SIG-M5 treated with dmso at 0.1 percent for 504 hours (cell line): ENCODE measurements at regions not wholly inside any gene's neighbourhood (a gene's known extent, or its start where the extent isn't known, plus 50 kb on each side); places are given as distances from the start of the nearest gene placed in this dataset.
"Not testable (repeated sequence)": the region's sequence is repeated elsewhere in the genome, so short reads cannot be mapped to it uniquely, and the experiment has no call there.

Source experiments
- DNase-seq: peaks from one replicate; lab custom pipeline; 2025; ENCODE audit not compliant: unreplicated experiment; lab: John Stamatoyannopoulos, UW

DNA sequence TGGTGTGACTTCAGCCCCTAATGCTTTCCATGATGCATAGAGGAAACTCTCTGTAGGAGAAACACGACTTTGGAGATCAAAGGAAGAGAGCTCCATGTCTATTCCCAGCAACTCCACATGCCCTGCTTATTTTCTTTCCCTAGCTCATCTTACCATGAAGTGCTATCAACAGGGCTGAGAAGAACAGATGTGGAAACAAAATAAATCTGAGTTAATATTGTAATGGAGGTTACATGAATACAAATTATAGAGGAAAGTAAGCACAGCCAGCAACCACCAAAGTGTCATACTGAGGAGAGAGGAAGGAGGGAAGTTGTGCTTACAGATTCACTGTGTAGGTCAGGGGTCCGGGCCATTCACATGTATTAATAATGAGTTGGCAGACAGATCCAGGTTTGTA, 157.5 kb downstream of the RFPL4B start:
- no peak for DNase-seq

DNA sequence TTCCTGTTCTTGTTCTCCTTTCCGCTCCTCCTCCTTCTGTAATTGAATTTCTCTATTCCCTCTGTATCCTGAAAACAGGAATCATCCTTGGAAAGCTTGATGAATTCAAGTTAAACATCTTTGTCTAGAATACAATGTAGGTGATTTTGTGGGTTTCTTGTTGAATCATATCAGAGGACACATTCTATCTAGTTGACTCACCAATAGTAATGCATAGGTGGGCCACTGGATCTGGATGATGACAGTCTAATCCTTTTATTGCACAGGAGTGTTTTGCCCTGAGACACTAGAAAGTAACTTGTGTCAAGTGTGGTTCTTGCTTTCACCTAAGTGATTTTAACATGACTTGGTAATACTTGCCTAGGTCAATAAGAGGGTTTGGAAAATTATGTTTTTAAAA, 164.3 kb downstream of the RFPL4B start:
- no peak for DNase-seq

- DNase-seq = no peak
These were observed 166.0 kb downstream of the RFPL4B start for GRCh38 chr6:112513175-112513574.

DNA sequence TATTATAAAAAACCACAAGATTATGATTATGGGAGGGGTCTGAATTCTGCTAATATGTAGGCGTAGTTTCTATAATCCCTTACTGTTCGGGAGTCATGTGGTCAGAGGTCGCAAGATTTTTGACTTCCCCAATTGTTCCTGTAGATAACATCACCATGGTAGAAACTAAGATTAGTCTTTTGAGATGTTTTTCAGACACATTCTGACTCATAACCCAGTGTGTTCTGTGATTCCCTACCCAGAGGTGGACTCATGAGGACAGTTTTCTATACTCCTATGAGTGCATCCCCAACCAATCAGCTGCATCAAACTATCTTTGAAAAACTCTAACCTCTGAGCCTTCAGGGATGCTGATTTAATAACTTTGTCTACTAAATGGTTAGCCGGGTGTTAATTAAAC, 175.5 kb downstream of the RFPL4B start:
- DNase-seq = no peak

DNA sequence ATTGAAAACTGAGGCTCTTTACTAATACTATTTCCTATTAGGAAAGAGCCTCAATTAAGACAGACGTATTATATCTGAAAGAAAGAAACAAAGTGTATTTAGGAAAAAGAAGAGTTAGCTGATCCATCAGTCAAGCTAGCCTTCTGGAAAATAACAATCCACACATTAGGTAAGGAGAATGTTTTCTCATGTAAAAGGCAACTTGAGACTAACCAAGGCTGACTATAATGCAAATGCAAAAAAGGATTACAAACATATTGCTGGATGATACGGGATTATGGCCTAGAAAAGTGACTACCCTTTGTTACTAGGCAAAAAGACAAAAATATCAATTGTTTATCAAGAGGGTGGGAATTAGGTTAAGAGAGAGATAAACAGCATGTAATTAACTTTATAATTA, 176.9 kb downstream of the RFPL4B start:
- DNase-seq = no peak

DNA sequence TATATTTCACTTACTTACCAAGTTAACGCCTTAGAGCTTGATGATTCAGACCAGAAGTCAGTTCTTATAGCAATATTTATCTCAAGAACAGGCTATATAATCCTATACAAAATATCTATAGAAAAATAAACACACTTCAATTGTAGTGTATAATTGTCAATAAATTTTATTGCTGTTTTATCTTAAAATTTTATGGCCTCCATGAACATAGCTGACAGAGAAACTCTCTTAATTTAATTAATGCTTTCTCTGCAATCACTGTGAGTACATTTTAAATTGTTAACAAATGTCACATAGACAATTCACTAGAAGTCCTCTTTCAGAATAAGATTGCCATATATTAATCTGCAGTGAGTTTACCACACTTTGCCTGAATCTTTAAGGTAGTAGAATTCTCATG, 178.6 kb downstream of the RFPL4B start:
- DNase-seq = no peak

DNA sequence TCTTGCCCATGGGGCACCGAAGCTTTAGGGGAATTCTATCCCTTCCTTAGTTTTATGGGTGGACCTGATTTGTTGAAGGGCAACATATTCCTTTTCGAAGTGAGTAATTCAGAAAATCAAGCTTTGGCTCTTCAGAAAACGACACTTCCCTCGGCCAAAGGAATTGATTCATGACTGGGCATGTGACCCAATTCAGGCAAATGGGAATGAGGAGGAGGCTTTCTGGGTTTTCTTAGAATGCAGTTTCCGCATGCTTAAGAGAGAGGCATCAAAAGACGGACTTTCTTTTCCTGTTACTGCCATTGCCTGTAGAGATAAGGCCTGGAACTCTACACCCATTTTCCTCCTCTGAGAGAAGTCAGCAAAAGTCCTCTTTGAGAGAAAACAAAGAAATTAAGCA, 179.5 kb downstream of the RFPL4B start:
- DNase-seq = no peak

GRCh38 chr6:112528306-112528705, 181.2 kb downstream of the RFPL4B start:
- not testable (repeated sequence) for DNase-seq

- DNase-seq = no peak
These were observed 188.7 kb downstream of the RFPL4B start for GRCh38 chr6:112535816-112536215.

- no peak for DNase-seq
These were observed 192.2 kb downstream of the RFPL4B start for GRCh38 chr6:112539355-112539754.

DNA sequence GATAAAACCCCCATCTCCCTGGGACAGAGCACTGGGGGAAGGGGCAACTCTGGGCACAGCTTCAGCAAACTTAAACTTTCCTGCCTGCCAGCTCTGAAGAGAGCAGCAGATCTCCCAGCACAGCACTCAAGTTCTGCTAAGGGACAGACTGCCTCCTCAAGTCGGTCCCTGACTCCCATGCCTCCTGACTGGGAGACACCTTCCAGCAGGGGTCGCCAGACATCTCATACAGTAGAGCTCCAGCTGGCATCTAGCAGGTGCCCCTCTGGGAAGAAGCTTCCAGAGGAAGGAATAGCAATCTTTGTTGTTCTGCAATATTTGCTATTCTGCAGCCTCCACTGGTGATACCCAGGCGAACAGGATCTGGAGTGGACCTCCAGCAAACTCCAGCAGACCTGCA, 194.7 kb downstream of the RFPL4B start:
- DNase-seq = not testable (repeated sequence)

- not testable (repeated sequence) for DNase-seq
These were observed 200.4 kb downstream of the RFPL4B start for GRCh38 chr6:112547321-112548085.

- no peak for DNase-seq
These were observed 202.6 kb downstream of the RFPL4B start for GRCh38 chr6:112549749-112550148.

DNA sequence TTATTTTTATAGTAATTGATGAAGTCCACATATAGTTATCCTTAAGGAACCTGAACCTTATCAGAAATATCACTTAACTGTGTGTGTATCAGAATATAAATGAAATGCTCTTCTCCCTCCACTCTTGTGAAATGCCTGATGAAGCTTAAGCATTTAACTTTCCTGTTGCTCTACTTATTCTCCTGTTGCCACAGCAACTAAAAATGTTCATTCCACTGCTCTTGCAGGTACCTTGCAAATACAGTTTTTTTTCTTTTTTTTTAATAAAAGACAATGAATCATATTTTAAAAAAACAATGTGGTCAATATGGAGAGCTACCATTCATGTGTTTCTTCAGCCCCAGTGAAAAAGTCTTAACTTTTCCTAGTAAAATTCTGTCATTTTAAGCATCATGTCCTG, 210.3 kb downstream of the RFPL4B start:
- DNase-seq = no peak

DNA sequence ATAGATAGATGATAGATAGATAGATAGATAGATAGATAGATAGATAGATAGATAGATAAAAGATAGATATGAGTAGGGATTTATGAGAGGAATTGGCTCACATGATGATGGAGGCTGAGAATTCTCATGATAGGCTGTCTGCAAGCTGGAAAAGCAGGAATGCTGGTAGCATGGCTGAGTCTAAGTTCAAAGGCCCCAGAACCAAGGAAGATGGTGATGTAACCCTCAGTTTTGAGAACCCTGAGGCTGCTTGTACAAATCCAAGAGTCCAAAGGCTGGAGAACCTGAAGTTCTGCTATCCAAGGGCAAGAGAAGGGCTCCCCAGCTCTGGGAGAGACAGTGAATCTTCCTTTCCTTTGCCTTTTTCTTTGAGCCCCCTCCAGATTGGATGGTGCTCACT, 210.8 kb downstream of the RFPL4B start:
- no peak for DNase-seq

- DNase-seq = no peak
These were observed 213.5 kb downstream of the RFPL4B start for GRCh38 chr6:112560651-112561050.

- DNase-seq = no peak
These were observed 215.4 kb downstream of the RFPL4B start for GRCh38 chr6:112562301-112563231.

DNA sequence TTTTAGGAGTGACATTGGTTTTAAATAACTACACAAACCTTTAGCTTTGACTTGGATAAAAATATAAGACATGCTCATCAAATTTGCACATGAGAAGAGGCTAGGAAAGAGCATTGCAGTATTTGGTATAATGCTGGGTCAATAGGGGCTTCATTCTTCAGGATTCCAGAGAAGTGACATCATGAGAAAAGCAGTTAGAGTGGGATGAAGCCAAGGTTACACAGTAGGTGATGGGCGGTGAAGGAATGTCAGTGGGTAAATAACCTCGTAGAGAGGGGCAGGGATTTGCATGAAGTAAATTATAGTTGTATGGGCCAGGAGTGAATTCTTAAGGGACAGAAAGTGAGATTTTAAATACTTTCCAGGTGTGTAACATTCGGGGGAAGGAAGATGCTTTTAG, 216.2 kb downstream of the RFPL4B start:
- no peak for DNase-seq

DNA sequence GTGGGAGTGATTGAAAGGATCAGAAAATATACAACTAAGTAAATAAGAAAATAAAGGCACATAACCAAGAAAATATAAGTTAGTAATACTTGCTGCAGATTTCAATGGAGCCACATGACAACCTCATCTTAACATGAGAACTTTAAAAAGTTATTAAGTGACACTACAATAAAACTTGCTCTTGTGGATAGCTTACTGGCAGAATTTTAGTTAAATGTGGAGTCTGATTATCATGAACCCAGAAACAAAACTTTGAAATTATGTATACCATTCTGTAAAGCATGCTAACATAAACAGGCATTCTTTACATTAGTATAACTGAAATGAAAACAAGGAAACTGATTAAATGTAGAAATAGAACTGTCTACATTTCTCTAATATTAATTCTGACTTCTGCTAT, 220.9 kb downstream of the RFPL4B start:
- no peak for DNase-seq

- no peak for DNase-seq
These were observed 224.5 kb downstream of the RFPL4B start for GRCh38 chr6:112571488-112572270.

DNA sequence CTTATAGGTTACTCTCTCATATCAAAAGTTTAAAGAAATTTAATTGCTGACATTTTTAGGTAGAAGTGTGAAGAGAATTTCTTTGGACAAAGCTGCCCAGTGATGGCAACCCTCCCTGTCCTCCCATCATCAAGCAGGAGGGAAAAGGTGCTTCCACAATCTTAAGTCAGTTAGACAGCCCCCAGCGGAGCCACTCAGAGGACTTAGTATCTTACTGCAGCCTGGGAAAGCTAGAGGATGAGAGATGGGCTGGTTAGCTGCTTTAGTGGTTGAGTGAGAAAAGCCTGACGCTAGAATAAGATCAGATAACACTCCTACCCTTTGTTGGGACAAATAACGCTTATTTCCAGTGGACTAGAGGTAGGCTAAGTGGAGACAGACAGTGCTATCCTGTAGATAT, 227.1 kb downstream of the RFPL4B start:
- DNase-seq = no peak
